Prostate gland (tissue), 2 donors: ENCODE measurements at regions not wholly inside any gene's neighbourhood (a gene's known extent, or its start where the extent isn't known, plus 50 kb on each side); places are given as distances from the start of the nearest gene placed in this dataset.

ENCODE experiments used
- CTCF ChIP-seq, 4 experiments: fragments of 200-600 bp in 2 of 4; fragments of 450-650 bp in 2 of 4; sonication (generic) in 2 of 4; IDR thresholded peaks; 1 replicate in 3 of 4; 2 replicates in 1 of 4; pipeline ENCODE4 v1.5.1; 2016 to 2019; ENCODE audit warnings: antibody characterized with exemption in 4 of 4, mild to moderate bottlenecking in 2 of 4, moderate library complexity in 2 of 4
- POLR2A ChIP-seq: fragments of 450-650 bp; IDR thresholded peaks from one replicate; pipeline ENCODE4 v1.6.1; 2016; ENCODE audit warnings: antibody characterized with exemption, mild to moderate bottlenecking

GRCh38 chr10:109474812-109475211, 448.5 kb downstream of the XPNPEP1 start:
- TF ChIP-seq CTCF (IDR thresholded peaks at IDR 0.05) (no peak), POLR2A (no peak)
